ENCODE measurements at regions not wholly inside any gene's neighbourhood (a gene's known extent, or its start where the extent isn't known, plus 50 kb on each side); places are given as distances from the start of the nearest gene placed in this dataset.
A peak's percentile ranks its signal among the peaks of the same experiment; 100 is the strongest.
"Not testable (repeated sequence)": the region's sequence is repeated elsewhere in the genome, so short reads cannot be mapped to it uniquely, and the experiment has no call there.

GRCh38 chr1:90396917-90397316 is 320.2 kb downstream of the BARHL2 start:
- DNase-seq: no peak

- no peak for DNase-seq
Measured at GRCh38 chr1:90394247-90394646, 322.9 kb downstream of the BARHL2 start.

- no peak for DNase-seq
Measured at GRCh38 chr1:90393025-90393424, 324.1 kb downstream of the BARHL2 start.

GRCh38 chr1:90391126-90391525 is 326.0 kb downstream of the BARHL2 start:
- DNase-seq: no peak

GRCh38 chr1:90387805-90388204 is 329.3 kb downstream of the BARHL2 start:
- DNase-seq: no peak

- DNase-seq: no peak
Measured at GRCh38 chr1:90386899-90387720, 330.0 kb downstream of the BARHL2 start.

- DNase-seq: no peak
Measured at GRCh38 chr1:90384193-90384592, 332.9 kb downstream of the BARHL2 start.

GRCh38 chr1:90382161-90382560 is 334.9 kb downstream of the BARHL2 start:
- no peak for DNase-seq

GRCh38 chr1:90381598-90381997 is 335.5 kb downstream of the BARHL2 start:
- no peak for DNase-seq

GRCh38 chr1:90371448-90371813 is 345.7 kb downstream of the BARHL2 start:
- DNase-seq: no peak

GRCh38 chr1:90370686-90371447 is 346.2 kb downstream of the BARHL2 start:
- DNase-seq: no peak

- DNase-seq: no peak
Measured at GRCh38 chr1:90362163-90362562, 354.9 kb downstream of the BARHL2 start.

- no peak for DNase-seq
Measured at GRCh38 chr1:90361026-90361425, 356.1 kb downstream of the BARHL2 start.

GRCh38 chr1:90359994-90360393 is 357.1 kb downstream of the BARHL2 start:
- no peak for DNase-seq

GRCh38 chr1:90358448-90358847 is 358.7 kb downstream of the BARHL2 start:
- DNase-seq: no peak

GRCh38 chr1:90357995-90358394 is 359.1 kb downstream of the BARHL2 start:
- peak; percentile 10 for DNase-seq

GRCh38 chr1:90356991-90357390 is 360.1 kb downstream of the BARHL2 start:
- no peak for DNase-seq

- DNase-seq: no peak
Measured at GRCh38 chr1:90356101-90356500, 361.0 kb downstream of the BARHL2 start.

GRCh38 chr1:90354704-90355103 is 359.8 kb downstream of the ZNF326 start:
- no peak for DNase-seq

- DNase-seq: no peak
Measured at GRCh38 chr1:90351019-90351418, 356.1 kb downstream of the ZNF326 start.

- DNase-seq: no peak
Measured at GRCh38 chr1:90349510-90349909, 354.6 kb downstream of the ZNF326 start.

GRCh38 chr1:90348934-90349333 is 354.0 kb downstream of the ZNF326 start:
- DNase-seq: no peak

GRCh38 chr1:90348459-90348858 is 353.5 kb downstream of the ZNF326 start:
- DNase-seq: not testable (repeated sequence)

GRCh38 chr1:90347366-90347765 is 352.5 kb downstream of the ZNF326 start:
- no peak for DNase-seq
